GM19372 (cell line): ENCODE measurements at regions not wholly inside any gene's neighbourhood (a gene's known extent, or its start where the extent isn't known, plus 50 kb on each side); places are given as distances from the start of the nearest gene placed in this dataset.
"Not testable (repeated sequence)": the region's sequence is repeated elsewhere in the genome, so short reads cannot be mapped to it uniquely, and the experiment has no call there.

Source experiments
- ATAC-seq: cut with Tn5 transposase; IDR thresholded peaks from one replicate; pipeline ENCODE4 v1.9.1; 2021; ENCODE audit warnings: mild to moderate bottlenecking, low read depth, moderate library complexity; ENCODE audit not compliant: unreplicated experiment

GRCh38 chr7:25680636-25681035 lies 452.4 kb upstream of the NPVF start:
- ATAC-seq, result no peak

GRCh38 chr7:25684360-25684759 lies 456.1 kb upstream of the NPVF start:
- no peak for ATAC-seq

- ATAC-seq, result no peak
Observed at GRCh38 chr7:25686493-25686892, 458.2 kb upstream of the NPVF start.

- no peak for ATAC-seq
Observed at GRCh38 chr7:25694211-25694610, 457.8 kb upstream of the NFE2L3 start.

GRCh38 chr7:25694699-25695098 lies 457.3 kb upstream of the NFE2L3 start:
- no peak for ATAC-seq

- ATAC-seq, result no peak
Observed at GRCh38 chr7:25696571-25696970, 455.4 kb upstream of the NFE2L3 start.

- ATAC-seq, result no peak
Observed at GRCh38 chr7:25698451-25699113, 453.4 kb upstream of the NFE2L3 start.

- not testable (repeated sequence) for ATAC-seq
Observed at GRCh38 chr7:25700141-25700540, 451.9 kb upstream of the NFE2L3 start.

GRCh38 chr7:25704413-25704812 lies 447.6 kb upstream of the NFE2L3 start:
- no peak for ATAC-seq

- no peak for ATAC-seq
Observed at GRCh38 chr7:25706764-25707163, 445.2 kb upstream of the NFE2L3 start.

- no peak for ATAC-seq
Observed at GRCh38 chr7:25707768-25708620, 444.0 kb upstream of the NFE2L3 start.

GRCh38 chr7:25710959-25711358 lies 441.0 kb upstream of the NFE2L3 start:
- ATAC-seq, result no peak

- no peak for ATAC-seq
Observed at GRCh38 chr7:25711940-25712339, 440.1 kb upstream of the NFE2L3 start.

GRCh38 chr7:25712500-25712899 lies 439.5 kb upstream of the NFE2L3 start:
- ATAC-seq, result no peak

GRCh38 chr7:25714013-25714412 lies 438.0 kb upstream of the NFE2L3 start:
- ATAC-seq, result no peak

GRCh38 chr7:25716421-25716820 lies 435.6 kb upstream of the NFE2L3 start:
- ATAC-seq, result no peak

- ATAC-seq, result no peak
Observed at GRCh38 chr7:25718596-25718995, 433.4 kb upstream of the NFE2L3 start.

- ATAC-seq, result no peak
Observed at GRCh38 chr7:25719190-25719896, 432.7 kb upstream of the NFE2L3 start.

- ATAC-seq, result no peak
Observed at GRCh38 chr7:25720427-25720826, 431.6 kb upstream of the NFE2L3 start.

- no peak for ATAC-seq
Observed at GRCh38 chr7:25722856-25723255, 429.1 kb upstream of the NFE2L3 start.

GRCh38 chr7:25725451-25725850 lies 426.5 kb upstream of the NFE2L3 start:
- ATAC-seq, result no peak
